Mesenchymal stem cell (in vitro differentiated cells and primary cell): ENCODE measurements at regions not wholly inside any gene's neighbourhood (a gene's known extent, or its start where the extent isn't known, plus 50 kb on each side); places are given as distances from the start of the nearest gene placed in this dataset.
"Not testable (repeated sequence)": the region's sequence is repeated elsewhere in the genome, so short reads cannot be mapped to it uniquely, and the experiment has no call there.

ENCODE experiments used
- DNase-seq: peaks from one replicate; pipeline ENCODE4 v3.0.0-alpha.2; 2013
- H2AFZ ChIP-seq: one replicate; pipeline ENCODE4 v1.6.1; 2013; ENCODE audit warnings: low read depth, mild to moderate bottlenecking, control low read depth, inconsistent platforms, low read length, moderate library complexity
- H2AK5ac ChIP-seq: 2 replicates; pipeline ENCODE4 v1.6.1; 2013; ENCODE audit warnings: low read length, moderate library complexity, mild to moderate bottlenecking, inconsistent platforms; ENCODE audit not compliant: severe bottlenecking
- H2BK120ac ChIP-seq: one replicate; pipeline ENCODE4 v1.6.1; 2013; ENCODE audit warnings: low read depth, mild to moderate bottlenecking, inconsistent platforms, low read length, moderate library complexity
- H2BK12ac ChIP-seq, 2 experiments: one replicate each; pipeline ENCODE4 v1.6.1; 2013; ENCODE audit warnings: inconsistent platforms in 2 of 2, low read length in 2 of 2, mild to moderate bottlenecking in 2 of 2, moderate library complexity in 2 of 2, control low read depth in 1 of 2
- H2BK15ac ChIP-seq: one replicate; pipeline ENCODE4 v1.6.1; 2013; ENCODE audit warnings: mild to moderate bottlenecking, low read depth, inconsistent platforms; ENCODE audit not compliant: poor library complexity, severe bottlenecking
- H2BK5ac ChIP-seq: 2 replicates; pipeline ENCODE4 v1.6.1; 2013; ENCODE audit warnings: low read depth, mild to moderate bottlenecking, low read length, control low read depth, inconsistent platforms; ENCODE audit not compliant: poor library complexity, severe bottlenecking
- H3K14ac ChIP-seq, 2 experiments: one replicate each; pipeline ENCODE4 v1.6.1; 2013; ENCODE audit warnings: inconsistent platforms in 2 of 2, low read length in 2 of 2, control low read depth in 1 of 2, mild to moderate bottlenecking in 1 of 2, moderate library complexity in 1 of 2
- H3K18ac ChIP-seq, 2 experiments: one replicate each; pipeline ENCODE4 v1.6.1; 2013; ENCODE audit warnings: inconsistent platforms in 2 of 2, low read length in 2 of 2, control low read depth in 1 of 2, low read depth in 1 of 2, mild to moderate bottlenecking in 1 of 2
- H3K23ac ChIP-seq, 2 experiments: one replicate each; pipeline ENCODE4 v1.6.1; 2013; ENCODE audit warnings: inconsistent platforms in 2 of 2, low read length in 2 of 2, mild to moderate bottlenecking in 2 of 2, moderate library complexity in 2 of 2, control low read depth in 1 of 2
- H3K27ac ChIP-seq: 2 replicates; pipeline ENCODE4 v1.5.1; 2013; ENCODE audit warnings: mild to moderate bottlenecking, moderate library complexity, low read length, control low read depth, inconsistent platforms; ENCODE audit not compliant: poor library complexity, severe bottlenecking
- H3K27me3 ChIP-seq, 2 experiments: 2 replicates each; pipeline versions ENCODE4 v1.6.1 to v1.7.0; 2013; ENCODE audit warnings: low read length in 2 of 2, mild to moderate bottlenecking in 2 of 2, moderate library complexity in 2 of 2, control low read depth in 1 of 2, inconsistent platforms in 1 of 2; ENCODE audit not compliant: control insufficient read depth in 1 of 2, insufficient read depth in 1 of 2
- H3K36me3 ChIP-seq, 2 experiments: 2 replicates each; pipeline versions ENCODE4 v1.6.1 to v1.7.0; 2013; ENCODE audit warnings: low read length in 2 of 2, control low read depth in 1 of 2, inconsistent platforms in 1 of 2, low read depth in 1 of 2, mild to moderate bottlenecking in 1 of 2; ENCODE audit not compliant: insufficient read depth in 2 of 2, control insufficient read depth in 1 of 2
- H3K4ac ChIP-seq, 2 experiments: one replicate each; pipeline ENCODE4 v1.6.1; 2013; ENCODE audit warnings: inconsistent platforms in 2 of 2, low read length in 2 of 2, mild to moderate bottlenecking in 2 of 2, moderate library complexity in 2 of 2, control low read depth in 1 of 2, low read depth in 1 of 2
- H3K4me1 ChIP-seq: 2 replicates; pipeline ENCODE4 v1.6.1; 2013; ENCODE audit warnings: low read depth, low read length, control low read depth; ENCODE audit not compliant: control insufficient read depth, insufficient read depth
- H3K4me2 ChIP-seq: 2 replicates; pipeline ENCODE4 v1.6.1; 2013; ENCODE audit warnings: low read length, mild to moderate bottlenecking, inconsistent platforms; ENCODE audit not compliant: poor library complexity, severe bottlenecking
- H3K4me3 ChIP-seq, 2 experiments: 2 replicates each; pipeline versions ENCODE4 v1.5.1 to v1.7.0; 2013; ENCODE audit warnings: low read length in 2 of 2, mild to moderate bottlenecking in 2 of 2, control low read depth in 1 of 2, low read depth in 1 of 2; ENCODE audit not compliant: insufficient read depth in 1 of 2
- H3K79me1 ChIP-seq: replicated peaks from 2 replicates; pipeline ENCODE4 v1.6.1; 2013; ENCODE audit warnings: mild to moderate bottlenecking, control low read depth, low read length, inconsistent platforms; ENCODE audit not compliant: poor library complexity, severe bottlenecking
- H3K9ac ChIP-seq: 2 replicates; pipeline ENCODE4 v1.7.0; 2013; ENCODE audit warnings: mild to moderate bottlenecking, low read length, moderate library complexity
- H3K9me3 ChIP-seq: 2 replicates; pipeline ENCODE4 v1.7.0; 2013; ENCODE audit warnings: mild to moderate bottlenecking, low read length; ENCODE audit not compliant: control insufficient read depth
- H4K8ac ChIP-seq: one replicate; pipeline ENCODE4 v1.6.1; 2013; ENCODE audit warnings: inconsistent platforms, mild to moderate bottlenecking, low read length, moderate library complexity
- H4K91ac ChIP-seq: one replicate; pipeline ENCODE4 v1.6.1; 2013; ENCODE audit warnings: mild to moderate bottlenecking, low read length, inconsistent platforms
- WGBS: methylation state at CpG from one replicate; pipeline ENCODE4 v1.1.7; 2013; ENCODE audit warnings: mixed read lengths; 5-methylcytosine and 5-hydroxymethylcytosine counted together

GRCh38 chr2:153663371-153663770 is 184.8 kb upstream of the RPRM start:
- Histone ChIP-seq H3K14ac (no peak overlapping the region), H3K4me3 (no peak overlapping the region), H2BK12ac (no peak overlapping the region), H2AFZ (no peak overlapping the region), H3K9me3 (peaks cover 9% of the 10 kb centered on the region), H3K23ac (no peak overlapping the region), H4K91ac (no peak overlapping the region), H3K79me1 (no peaks in the 10 kb centered on the region), H3K18ac (no peak overlapping the region), H3K4me1 (no peaks in the 10 kb centered on the region), H2BK120ac (no peak overlapping the region), H2AK5ac (no peak overlapping the region), H4K8ac (no peak overlapping the region), H3K27me3 (no peaks in the 10 kb centered on the region), H3K27ac (no peak overlapping the region), H2BK15ac (no peak overlapping the region), H3K4me2 (no peak overlapping the region), H2BK5ac (no peak overlapping the region), H3K4ac (no peak overlapping the region), H3K36me3 (no peaks in the 10 kb centered on the region), H3K9ac (no peak overlapping the region)
- 40% methylated on average over 1 of the region's 2 CpGs for WGBS
- no peak for DNase-seq

GRCh38 chr2:153664009-153664408 is 185.4 kb upstream of the RPRM start:
- H3K9ac ChIP-seq, H3K79me1 ChIP-seq, H4K91ac ChIP-seq, H2BK12ac ChIP-seq, H3K27me3 ChIP-seq, H3K23ac ChIP-seq, H2AK5ac ChIP-seq, H2BK15ac ChIP-seq, H3K14ac ChIP-seq, H3K18ac ChIP-seq, H3K4me1 ChIP-seq, H4K8ac ChIP-seq, H2BK120ac ChIP-seq, DNase-seq, H3K36me3 ChIP-seq, H2AFZ ChIP-seq, H2BK5ac ChIP-seq, H3K4me2 ChIP-seq, H3K4me3 ChIP-seq, H3K4ac ChIP-seq, H3K27ac ChIP-seq: not testable (repeated sequence)
- WGBS, result 73% methylated on average over 4 of the region's 5 CpGs
- H3K9me3 ChIP-seq, result peaks cover 12% of the 10 kb centered on the region

GRCh38 chr2:153667475-153667874 is 188.9 kb upstream of the RPRM start:
- Histone ChIP-seq H3K36me3 (no peaks in the 10 kb centered on the region), H3K9ac (no peak overlapping the region), H3K4me1 (no peaks in the 10 kb centered on the region), H2AK5ac (no peak overlapping the region), H3K18ac (no peak overlapping the region), H2BK120ac (no peak overlapping the region), H3K14ac (no peak overlapping the region), H2BK5ac (no peak overlapping the region), H4K8ac (no peak overlapping the region), H2BK15ac (no peak overlapping the region), H3K27ac (no peak overlapping the region), H3K9me3 (peaks cover 12% of the 10 kb centered on the region), H4K91ac (no peak overlapping the region), H3K79me1 (no peaks in the 10 kb centered on the region), H3K4me3 (no peak overlapping the region), H2AFZ (no peak overlapping the region), H3K27me3 (no peaks in the 10 kb centered on the region), H3K4me2 (no peak overlapping the region), H3K4ac (no peak overlapping the region), H2BK12ac (no peak overlapping the region), H3K23ac (no peak overlapping the region)
- 94% methylated on average over 2 of the region's 2 CpGs for WGBS
- DNase-seq, result no peak

- Histone ChIP-seq H3K18ac (no peak overlapping the region), H4K91ac (no peak overlapping the region), H3K9me3 (peaks cover 12% of the 10 kb centered on the region), H3K4me3 (no peak overlapping the region), H3K4ac (no peak overlapping the region), H2BK5ac (no peak overlapping the region), H3K4me2 (no peak overlapping the region), H2BK12ac (no peak overlapping the region), H3K4me1 (no peaks in the 10 kb centered on the region), H2AK5ac (no peak overlapping the region), H4K8ac (no peak overlapping the region), H3K27me3 (no peaks in the 10 kb centered on the region), H2BK120ac (no peak overlapping the region), H2BK15ac (no peak overlapping the region), H2AFZ (no peak overlapping the region), H3K23ac (no peak overlapping the region), H3K14ac (no peak overlapping the region), H3K27ac (no peak overlapping the region), H3K9ac (no peak overlapping the region), H3K79me1 (no peaks in the 10 kb centered on the region), H3K36me3 (no peaks in the 10 kb centered on the region)
- no peak for DNase-seq
- 44% methylated on average over 2 of the region's 2 CpGs for WGBS
Measured at GRCh38 chr2:153668923-153669322, 190.4 kb upstream of the RPRM start.
